ENCODE measurements at regions not wholly inside any gene's neighbourhood (a gene's known extent, or its start where the extent isn't known, plus 50 kb on each side); places are given as distances from the start of the nearest gene placed in this dataset.
A peak's percentile ranks its signal among the peaks of the same experiment; 100 is the strongest.

DNA sequence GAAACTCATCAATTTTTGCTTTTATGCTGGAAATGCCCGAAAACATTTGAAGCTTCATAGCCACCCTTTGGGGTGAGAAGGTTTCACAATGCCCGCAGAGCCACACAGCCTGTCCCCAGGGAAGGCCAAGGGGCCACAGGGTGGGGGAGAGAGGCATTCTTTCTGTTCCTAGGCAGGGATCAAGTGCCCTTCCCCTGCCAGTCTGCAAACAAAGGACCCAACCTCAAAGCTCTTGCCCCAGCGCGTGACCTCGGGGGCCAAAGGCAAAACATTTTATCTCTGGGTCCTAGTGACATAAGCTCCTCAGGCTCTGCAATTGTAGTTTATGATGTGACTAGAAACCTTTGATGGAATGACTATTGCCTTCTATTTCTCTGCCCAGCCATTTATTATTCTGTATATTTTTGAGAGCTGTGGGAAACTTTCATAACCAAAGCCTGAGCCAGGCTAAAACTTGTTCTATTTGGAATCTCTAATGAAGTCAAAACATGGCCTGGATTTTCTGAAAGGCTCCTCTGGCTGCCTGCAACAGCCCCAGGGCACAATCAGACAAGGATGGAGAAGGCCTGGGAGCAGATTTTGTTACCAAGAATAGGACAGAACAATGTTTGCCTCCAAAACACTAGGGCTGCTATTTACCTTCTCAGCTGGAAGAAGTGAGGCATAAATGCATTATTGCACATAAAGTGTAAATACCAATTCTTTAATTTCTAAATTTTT lies 137.2 kb upstream of the KCTD1 start:
- WGBS, 10 experiments = 4 to 73% (median 33%) methylated on average over 2 to 5 of the region's 5 CpGs; no CpG with 5 or more reads in 4 of the 10 experiments
- H3K4me3 ChIP-seq = no peak overlapping the region
- peaks cover 16 to 20% of the 10 kb centered on the region in 2 donors for H3K4me1 ChIP-seq (replicated peaks in 1 of 2)
- peak in 2 of 8 experiments; percentile 23 to 56 for ATAC-seq (replicated peaks in 6 of 8)
- H3K27ac ChIP-seq = no peak overlapping the region
- in situ Hi-C loops (cut with MboI; ENCODE audit: low pct_unique_long_range_greater_than_20kb in 2 of 9, low sequenced_read_pairs in 9 of 9, unreplicated experiment in 9 of 9) = no loop called here

DNA sequence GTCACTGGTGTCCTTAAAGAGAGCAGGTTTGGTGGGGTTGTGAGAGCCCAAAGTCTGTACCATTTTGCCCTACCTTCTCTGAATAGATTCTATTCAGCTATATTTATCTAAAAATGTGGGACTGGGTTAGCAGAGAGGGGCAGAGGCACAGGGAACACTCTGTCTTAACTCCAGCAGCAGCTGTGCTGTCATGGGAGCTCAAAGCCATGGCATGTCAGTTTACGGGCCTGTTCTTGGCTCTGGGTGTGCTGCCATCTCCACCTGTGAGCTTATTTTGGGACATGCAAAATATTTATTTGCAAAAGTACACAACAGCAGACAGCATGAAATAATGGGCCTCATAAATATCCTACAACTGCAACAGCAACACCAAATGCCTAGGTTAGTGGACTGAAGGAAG lies 129.6 kb upstream of the KCTD1 start:
- in situ Hi-C loops (cut with MboI; ENCODE audit: low pct_unique_long_range_greater_than_20kb in 2 of 9, low sequenced_read_pairs in 9 of 9, unreplicated experiment in 9 of 9) = no loop called here
- Histone ChIP-seq H3K4me1 (replicated peaks in 1 of 2) (no peaks in the 10 kb centered on the region), H3K27ac (no peak overlapping the region), H3K4me3 (no peak overlapping the region)
- WGBS, 10 experiments = 20 to 100% (median 80%) methylated on average over 1 of the region's 1 CpG; no CpG with 5 or more reads in 6 of the 10 experiments
- no peak for ATAC-seq (replicated peaks in 6 of 8)

DNA sequence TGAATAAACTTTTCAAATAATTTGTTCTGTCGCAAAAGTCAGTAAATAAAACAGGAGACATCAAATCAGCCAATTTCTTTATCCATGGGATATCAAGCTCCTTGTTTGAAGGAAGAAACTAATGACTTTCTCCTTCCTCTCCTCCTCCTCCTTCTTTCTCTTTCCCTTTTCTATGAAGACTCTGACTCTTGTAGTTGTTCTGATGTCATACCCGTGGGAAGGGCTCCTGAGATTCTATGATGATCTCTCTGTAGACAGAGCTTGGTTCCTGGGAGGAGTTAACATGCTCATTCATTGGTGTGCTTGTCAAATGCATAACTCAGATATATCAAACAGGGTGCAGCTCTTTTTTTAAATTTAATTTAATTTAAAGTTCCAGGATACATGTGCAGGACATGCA lies 118.7 kb upstream of the KCTD1 start:
- in situ Hi-C loops (cut with MboI; ENCODE audit: low pct_unique_long_range_greater_than_20kb in 2 of 9, low sequenced_read_pairs in 9 of 9, unreplicated experiment in 9 of 9) = loop anchor here in 1 of 9 experiments (25.0 kb wide), 1 partner anchor 95 kb away; no protein-coding TSS in a partner anchor
- no peak for ATAC-seq (replicated peaks in 6 of 8)
- Histone ChIP-seq H3K27ac (no peak overlapping the region), H3K4me1 (replicated peaks in 1 of 2) (no peaks in the 10 kb centered on the region), H3K4me3 (no peak overlapping the region)
- 0 to 100% (median 86%) methylated on average over 1 to 2 of the region's 2 CpGs; no CpG with 5 or more reads in 1 of the 10 experiments for WGBS, 10 experiments

DNA sequence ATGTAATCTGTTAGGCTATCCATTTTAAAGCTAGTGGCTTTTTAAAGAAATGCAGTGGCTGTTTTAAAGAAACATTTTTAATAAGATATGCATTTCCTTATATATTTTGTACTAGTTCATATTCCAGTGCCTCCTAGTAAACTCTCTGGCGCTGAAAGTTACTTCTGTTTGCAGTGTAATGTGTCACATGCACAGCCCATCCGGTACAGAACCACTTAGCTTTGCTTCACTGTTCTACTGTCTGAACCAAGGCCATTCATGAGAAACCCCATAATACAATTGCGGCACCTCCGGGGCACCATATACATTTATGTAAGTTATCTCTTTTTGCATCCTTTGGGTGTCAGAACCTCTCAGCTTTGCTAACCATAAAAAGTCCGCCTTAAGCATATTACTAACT lies 114.6 kb upstream of the KCTD1 start:
- in situ Hi-C loops (cut with MboI; ENCODE audit: low pct_unique_long_range_greater_than_20kb in 2 of 9, low sequenced_read_pairs in 9 of 9, unreplicated experiment in 9 of 9) = loop anchor here in 1 of 9 experiments (25.0 kb wide), 1 partner anchor 99 kb away; no protein-coding TSS in a partner anchor
- WGBS, 10 experiments = 55 to 100% (median 89%) methylated on average over 1 to 5 of the region's 5 CpGs; no CpG with 5 or more reads in 2 of the 10 experiments
- no peak for ATAC-seq (replicated peaks in 6 of 8)

DNA sequence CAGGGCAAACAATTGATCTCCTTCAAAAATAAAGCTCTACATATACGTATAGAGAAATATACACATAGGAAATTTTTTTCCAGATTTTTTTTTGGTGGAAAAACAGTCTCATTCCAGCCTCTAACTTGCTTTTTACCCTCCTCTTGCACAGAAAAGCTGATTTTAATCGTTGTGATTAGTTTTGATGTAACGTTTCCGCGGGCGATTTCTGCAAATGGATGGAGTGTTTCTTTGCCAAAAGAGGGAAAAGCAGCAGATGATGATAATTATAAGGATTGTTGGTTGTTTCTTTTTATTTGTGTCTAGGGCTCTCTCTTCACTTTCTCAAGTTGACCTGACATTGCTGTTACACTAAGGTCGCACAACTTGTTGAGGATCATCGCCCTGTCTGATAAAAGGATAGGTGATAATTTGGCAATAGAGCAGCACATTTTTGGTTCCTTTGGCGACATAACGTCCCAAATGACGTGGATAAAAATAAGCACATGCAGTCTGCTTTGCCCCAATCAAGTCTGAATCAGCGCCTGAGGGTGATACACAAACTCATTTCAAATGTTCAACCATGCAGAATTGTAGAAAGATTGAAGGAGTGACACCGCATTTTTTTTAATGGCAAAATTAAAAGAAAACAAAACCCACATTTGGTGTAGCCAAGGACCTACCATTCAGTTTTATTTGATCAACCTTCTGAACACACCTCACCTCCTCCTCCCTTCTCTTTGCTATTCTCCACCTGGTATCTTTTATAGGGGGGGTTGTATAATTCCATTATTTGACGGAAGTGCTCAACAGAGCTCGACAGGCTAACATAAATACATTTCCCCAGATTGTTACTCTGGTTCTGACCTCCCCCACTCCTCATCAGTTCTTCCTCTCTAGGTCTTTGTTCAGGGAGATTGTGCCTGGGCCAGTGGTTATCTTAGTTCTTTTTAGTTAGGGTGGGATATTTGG lies 109.6 kb upstream of the KCTD1 start:
- Histone ChIP-seq H3K27ac (no peak overlapping the region), H3K4me3 (peak overlapping the region; percentile 66 to 88 (median 73)), H3K4me1 (replicated peaks in 1 of 2) (peaks cover 10% of the 10 kb centered on the region in 2 donors)
- WGBS, 10 experiments = 2 to 29% (median 18%) methylated on average over 6 to 15 of the region's 15 CpGs
- in situ Hi-C loops (cut with MboI; ENCODE audit: low pct_unique_long_range_greater_than_20kb in 2 of 9, low sequenced_read_pairs in 9 of 9, unreplicated experiment in 9 of 9) = loop anchor here in 1 of 9 experiments (25.0 kb wide), 1 partner anchor 104 kb away; no protein-coding TSS in a partner anchor
- ATAC-seq (replicated peaks in 6 of 8) = no peak

More for the DNA sequence above, 114.6 kb upstream of the KCTD1 start:
- Histone ChIP-seq H3K4me3 (no peak overlapping the region), H3K27ac (no peak overlapping the region), H3K4me1 (replicated peaks in 1 of 2) (peaks cover 8 to 9% of the 10 kb centered on the region in 2 donors)

DNA sequence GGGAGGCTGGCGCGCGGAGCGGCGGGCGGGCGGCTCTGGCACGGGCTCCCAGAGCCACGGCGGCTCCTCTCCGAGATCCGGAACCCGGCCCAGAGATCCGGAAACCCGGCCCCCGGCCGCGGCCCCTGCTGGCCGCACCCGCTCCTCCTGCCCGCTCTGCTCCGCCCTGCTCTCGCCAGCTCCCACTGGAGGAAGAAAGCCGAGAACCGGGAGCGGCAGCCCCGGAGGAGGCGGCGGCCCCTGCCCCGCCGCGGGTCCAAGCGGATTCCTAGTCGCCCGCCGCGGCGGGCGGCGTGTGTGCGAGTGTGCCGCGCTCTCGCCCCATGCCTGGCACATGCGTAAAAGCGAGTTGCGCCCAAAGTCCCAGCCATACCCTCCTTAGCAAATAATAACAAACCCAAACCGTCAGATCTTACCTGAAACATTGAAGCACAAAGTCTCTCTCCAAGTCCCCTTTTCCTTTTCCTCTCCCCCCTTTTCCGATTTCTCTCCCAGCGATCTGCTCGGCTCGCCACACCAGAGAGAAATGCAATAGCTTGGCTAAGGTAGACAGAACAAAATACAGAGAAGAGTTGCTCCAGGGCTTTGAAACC lies 108.7 kb upstream of the KCTD1 start:
- H3K27ac ChIP-seq = peak overlapping the region; percentile 85 to 86
- 0 to 4% (median 0%) methylated on average over 2 to 10 of the region's 52 CpGs; no CpG with 5 or more reads in 4 of the 10 experiments for WGBS, 10 experiments

DNA sequence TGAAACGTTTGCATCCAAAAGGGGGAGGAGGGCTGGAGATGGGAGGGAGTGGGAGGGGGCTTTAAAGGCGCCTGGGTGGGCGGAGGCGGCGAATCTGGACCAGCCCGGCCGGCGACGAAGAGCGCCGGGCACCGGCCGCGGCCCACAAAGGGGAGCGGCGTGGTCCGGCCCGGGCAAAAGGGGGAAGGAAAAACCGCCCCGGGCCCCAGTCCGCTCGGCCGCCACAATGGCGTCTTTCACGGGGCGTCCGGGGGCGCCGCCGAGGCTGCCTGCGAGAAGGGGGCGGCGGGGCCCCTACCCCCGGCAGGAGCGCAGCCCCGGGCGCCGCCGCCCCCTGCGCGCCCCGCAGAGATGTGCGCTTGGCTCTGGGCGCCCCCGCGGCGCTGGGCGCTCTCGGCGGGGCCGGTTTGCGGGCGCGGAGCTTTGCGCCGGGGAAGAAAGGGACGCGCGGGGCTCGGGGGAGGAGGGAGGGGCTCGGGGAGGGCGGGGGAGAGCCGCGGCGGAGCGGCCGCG lies 108.1 kb upstream of the KCTD1 start:
- Histone ChIP-seq H3K4me3 (peak overlapping the region; percentile 66 to 88 (median 73)), H3K27ac (peak overlapping the region; percentile 85 to 86), H3K4me1 (replicated peaks in 1 of 2) (peaks cover 10% of the 10 kb centered on the region in 2 donors)
- in situ Hi-C loops (cut with MboI; ENCODE audit: low pct_unique_long_range_greater_than_20kb in 2 of 9, low sequenced_read_pairs in 9 of 9, unreplicated experiment in 9 of 9) = loop anchor here in 1 of 9 experiments (25.0 kb wide), 1 partner anchor 106 kb away; no protein-coding TSS in a partner anchor
- ATAC-seq (replicated peaks in 6 of 8) = peak; percentile 32 to 49 (median 42)
- no CpG with 5 or more reads among the region's 68 CpGs for WGBS, 10 experiments

More for the DNA sequence above, 108.7 kb upstream of the KCTD1 start:
- Histone ChIP-seq H3K4me3 (peak overlapping the region; percentile 66 to 88 (median 73)), H3K4me1 (replicated peaks in 1 of 2) (peaks cover 10% of the 10 kb centered on the region in 2 donors)
- in situ Hi-C loops (cut with MboI; ENCODE audit: low pct_unique_long_range_greater_than_20kb in 2 of 9, low sequenced_read_pairs in 9 of 9, unreplicated experiment in 9 of 9) = loop anchor here in 1 of 9 experiments (25.0 kb wide), 1 partner anchor 105 kb away; no protein-coding TSS in a partner anchor
- ATAC-seq (replicated peaks in 6 of 8) = peak; percentile 61 to 83 (median 69)

DNA sequence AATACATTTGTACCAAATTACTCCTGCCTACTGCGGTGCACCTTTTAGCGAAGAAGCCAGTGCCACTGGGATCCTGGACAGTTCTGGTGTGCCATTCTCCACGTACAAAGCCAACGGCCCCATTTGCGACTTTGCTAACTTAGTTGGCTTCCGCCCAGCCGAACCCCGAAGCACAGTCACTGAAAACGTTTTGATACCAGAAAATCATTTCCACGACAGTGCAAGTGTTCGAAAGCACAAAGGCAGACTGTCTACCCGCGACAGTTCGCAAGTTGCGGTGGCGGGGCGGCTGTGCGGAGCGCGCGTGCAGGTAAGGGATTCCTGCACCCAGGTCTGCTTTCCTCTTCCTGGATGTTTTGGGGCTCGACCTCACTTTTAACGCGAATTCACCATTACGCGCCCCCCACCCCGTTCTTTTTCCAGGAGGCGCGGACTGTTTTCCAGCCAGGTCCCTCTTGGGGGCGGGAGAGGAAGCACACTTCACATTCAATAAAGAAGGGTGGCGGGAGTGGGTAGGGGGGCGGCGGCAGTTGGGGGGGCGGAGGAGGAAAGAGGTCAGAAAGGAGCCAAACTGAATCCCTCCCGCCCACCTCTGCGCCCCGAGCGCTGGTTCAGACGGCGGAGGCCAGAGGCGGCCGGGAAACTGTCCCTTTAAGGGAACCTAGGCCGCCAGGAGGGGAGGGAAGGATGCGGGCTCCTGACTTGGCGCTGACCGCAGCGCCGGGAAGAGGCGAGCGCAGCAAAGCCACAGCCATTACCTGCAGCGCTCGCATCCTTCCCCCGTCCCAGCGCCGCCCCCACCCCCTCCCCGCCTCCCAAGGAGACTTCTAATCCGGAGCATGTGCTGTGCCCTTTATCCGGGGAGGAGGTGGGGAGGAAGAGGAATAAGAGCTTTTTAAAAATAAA lies 107.4 kb upstream of the KCTD1 start:
- 0 to 32% (median 9%) methylated on average over 2 to 27 of the region's 58 CpGs; no CpG with 5 or more reads in 2 of the 10 experiments for WGBS, 10 experiments
- ATAC-seq (replicated peaks in 6 of 8) = peak; percentile 56 to 84 (median 78)
- in situ Hi-C loops (cut with MboI; ENCODE audit: low pct_unique_long_range_greater_than_20kb in 2 of 9, low sequenced_read_pairs in 9 of 9, unreplicated experiment in 9 of 9) = loop anchor here in 1 of 9 experiments (25.0 kb wide), 1 partner anchor 107 kb away; no protein-coding TSS in a partner anchor
- Histone ChIP-seq H3K27ac (peak overlapping the region; percentile 85 to 86), H3K4me3 (peak overlapping the region; percentile 66 to 88 (median 73)), H3K4me1 (replicated peaks in 1 of 2) (peaks cover 10% of the 10 kb centered on the region in 2 donors)

DNA sequence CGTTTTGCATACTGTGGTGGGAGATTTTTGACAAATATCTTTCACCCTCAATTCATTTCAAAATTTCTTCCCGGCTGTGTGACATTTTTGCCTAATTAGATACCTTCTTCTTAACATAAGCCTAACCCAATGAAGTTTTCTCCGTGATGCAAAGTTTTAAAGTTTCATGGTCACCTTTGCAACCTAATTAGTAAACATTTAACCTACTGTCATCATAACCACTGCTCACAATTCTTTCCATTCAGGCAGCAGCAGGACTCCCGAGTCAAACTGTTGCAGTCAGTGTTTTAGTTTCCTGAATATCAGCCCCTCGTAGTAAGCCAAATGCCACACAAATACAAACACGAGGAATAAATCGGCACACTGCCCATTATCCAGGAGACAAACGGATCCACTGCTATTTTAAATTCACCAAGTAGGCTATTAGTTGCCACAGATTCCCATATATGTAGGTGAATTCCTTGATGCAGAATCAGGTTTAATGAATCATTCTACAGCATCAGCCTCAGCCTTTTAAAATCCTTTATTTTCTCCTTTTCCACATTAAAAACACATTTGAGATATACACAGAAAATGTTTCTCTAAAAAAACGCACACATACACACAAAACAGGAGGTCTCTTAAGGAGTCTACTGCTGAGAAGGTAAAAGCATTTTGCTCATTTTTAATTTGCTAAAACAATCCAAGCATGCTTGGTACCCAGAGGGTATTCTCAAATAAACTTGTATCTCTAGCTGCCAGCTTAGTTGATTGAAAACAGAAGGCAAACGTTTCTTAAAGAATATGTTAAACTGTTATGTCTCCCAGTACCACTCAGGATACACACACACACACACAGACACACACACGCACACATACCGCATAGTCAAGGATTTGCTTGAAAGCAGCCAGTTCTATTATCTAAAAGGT lies 106.5 kb upstream of the KCTD1 start:
- WGBS, 10 experiments = 1 to 33% (median 24%) methylated on average over 4 to 12 of the region's 12 CpGs; no CpG with 5 or more reads in 1 of the 10 experiments
- no peak for ATAC-seq (replicated peaks in 6 of 8)
- H3K4me3 ChIP-seq = peak overlapping the region; percentile 66 to 88 (median 73)
- H3K4me1 ChIP-seq (replicated peaks in 1 of 2) = peaks cover 10% of the 10 kb centered on the region in 2 donors
- in situ Hi-C loops (cut with MboI; ENCODE audit: low pct_unique_long_range_greater_than_20kb in 2 of 9, low sequenced_read_pairs in 9 of 9, unreplicated experiment in 9 of 9) = loop anchor here in 1 of 9 experiments (25.0 kb wide), 1 partner anchor 107 kb away; no protein-coding TSS in a partner anchor
- H3K27ac ChIP-seq = no peak overlapping the region

DNA sequence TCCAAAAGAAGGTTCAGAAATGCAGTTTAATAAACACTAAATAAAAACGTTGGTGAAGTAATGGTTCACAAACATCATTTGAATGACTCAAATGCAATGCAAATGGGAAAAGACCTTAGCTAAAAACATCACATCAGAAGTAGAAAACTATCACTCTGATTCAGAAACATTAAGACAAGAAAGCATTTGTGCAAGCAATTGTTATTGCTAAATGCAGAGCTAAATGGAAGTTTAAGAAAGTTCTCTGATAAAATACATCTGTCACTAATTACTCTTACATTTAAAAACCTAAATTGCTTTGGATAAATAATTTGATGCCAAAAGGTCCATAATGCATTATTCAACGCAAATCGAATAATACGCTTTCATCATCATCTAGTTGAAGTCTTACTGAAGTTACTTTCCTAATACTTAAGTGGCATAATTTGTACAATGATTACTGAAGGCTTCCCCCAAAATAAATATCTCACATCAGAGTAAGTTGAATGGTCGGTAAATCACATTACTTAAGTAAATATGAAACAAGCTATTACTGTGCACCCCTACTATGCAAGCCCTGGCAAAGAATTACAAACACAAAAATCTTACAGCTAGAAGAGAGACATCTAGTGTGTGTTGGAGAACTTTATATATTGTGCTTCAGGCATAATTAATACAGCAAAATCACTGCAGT lies 105.7 kb upstream of the KCTD1 start:
- no peak for ATAC-seq (replicated peaks in 6 of 8)
- Histone ChIP-seq H3K4me3 (no peak overlapping the region), H3K4me1 (replicated peaks in 1 of 2) (peaks cover 10% of the 10 kb centered on the region in 2 donors), H3K27ac (no peak overlapping the region)
- 0 to 79% (median 62%) methylated on average over 2 to 5 of the region's 5 CpGs; no CpG with 5 or more reads in 2 of the 10 experiments for WGBS, 10 experiments
- in situ Hi-C loops (cut with MboI; ENCODE audit: low pct_unique_long_range_greater_than_20kb in 2 of 9, low sequenced_read_pairs in 9 of 9, unreplicated experiment in 9 of 9) = loop anchor here in 1 of 9 experiments (25.0 kb wide), 1 partner anchor 108 kb away; no protein-coding TSS in a partner anchor

Data from motor neuron (in vitro differentiated cells).